H9 (cell line): ENCODE measurements at regions not wholly inside any gene's neighbourhood (a gene's known extent, or its start where the extent isn't known, plus 50 kb on each side); places are given as distances from the start of the nearest gene placed in this dataset.

Experiments used
- DNase-seq: peaks from one replicate; pipeline ENCODE4 v3.0.0-alpha.2; 2017
- H2AFZ ChIP-seq: one replicate; pipeline ENCODE4 v1.6.1; 2013; ENCODE audit warnings: mild to moderate bottlenecking, low read length, control low read depth, moderate library complexity
- H2AK5ac ChIP-seq: 2 replicates; pipeline ENCODE4 v1.6.1; 2013; ENCODE audit warnings: low read length, control low read depth, mixed read lengths; ENCODE audit not compliant: insufficient read length
- H2BK120ac ChIP-seq: one replicate; pipeline ENCODE4 v1.6.1; 2013; ENCODE audit warnings: low read depth, mild to moderate bottlenecking, low read length, control low read depth, inconsistent platforms; ENCODE audit not compliant: poor library complexity, severe bottlenecking
- H2BK12ac ChIP-seq: 2 replicates; pipeline ENCODE4 v1.6.1; 2013; ENCODE audit warnings: low read length, control low read depth, mixed read lengths, low read depth; ENCODE audit not compliant: insufficient read length
- H2BK15ac ChIP-seq: 2 replicates; pipeline ENCODE4 v1.6.1; 2013; ENCODE audit warnings: low read depth, low read length, control low read depth
- H2BK20ac ChIP-seq: one replicate; pipeline ENCODE4 v1.6.1; 2013; ENCODE audit warnings: low read depth, mild to moderate bottlenecking, low read length, control low read depth, inconsistent platforms; ENCODE audit not compliant: poor library complexity, severe bottlenecking
- H2BK5ac ChIP-seq: 2 replicates; pipeline ENCODE4 v1.6.1; 2013; ENCODE audit warnings: low read length, control low read depth, mixed read lengths; ENCODE audit not compliant: insufficient read length
- H3K14ac ChIP-seq: 2 replicates; pipeline ENCODE4 v1.6.1; 2013; ENCODE audit warnings: low read length, control low read depth; ENCODE audit not compliant: insufficient read depth
- H3K18ac ChIP-seq: 2 replicates; pipeline ENCODE4 v1.6.1; 2013; ENCODE audit warnings: low read depth, mild to moderate bottlenecking, mixed read lengths, low read length, control low read depth; ENCODE audit not compliant: insufficient read length
- H3K23ac ChIP-seq: 2 replicates; pipeline ENCODE4 v1.6.1; 2013; ENCODE audit warnings: low read length, control low read depth, mixed read lengths, low read depth; ENCODE audit not compliant: insufficient read length
- H3K23me2 ChIP-seq: 2 replicates; pipeline ENCODE4 v1.6.1; 2013; ENCODE audit warnings: low read depth, mild to moderate bottlenecking, mixed read lengths, low read length, control low read depth; ENCODE audit not compliant: insufficient read length, poor library complexity, severe bottlenecking
- H3K27ac ChIP-seq: 2 replicates; pipeline ENCODE4 v1.5.1; 2013; ENCODE audit warnings: low read length, control low read depth, mixed read lengths, low read depth; ENCODE audit not compliant: insufficient read length
- H3K27me3 ChIP-seq: 2 replicates; pipeline ENCODE4 v1.6.1; 2013; ENCODE audit warnings: low read length, control low read depth, inconsistent platforms; ENCODE audit not compliant: insufficient read depth
- H3K4ac ChIP-seq: 2 replicates; pipeline ENCODE4 v1.6.1; 2013; ENCODE audit warnings: low read depth, mild to moderate bottlenecking, control low read depth, inconsistent platforms, low read length, moderate library complexity
- H3K4me1 ChIP-seq: 2 replicates; pipeline ENCODE4 v1.6.1; 2013; ENCODE audit warnings: low read length, control low read depth, inconsistent platforms; ENCODE audit not compliant: insufficient read depth
- H3K4me2 ChIP-seq: 2 replicates; pipeline ENCODE4 v1.6.1; 2013; ENCODE audit warnings: low read length, control low read depth, mixed read lengths; ENCODE audit not compliant: insufficient read length, insufficient read depth
- H3K56ac ChIP-seq: 2 replicates; pipeline ENCODE4 v1.6.1; 2013; ENCODE audit warnings: low read depth, mild to moderate bottlenecking, mixed read lengths, low read length, control low read depth; ENCODE audit not compliant: insufficient read length
- H3K79me1 ChIP-seq: 2 replicates; pipeline ENCODE4 v1.6.1; 2013; ENCODE audit warnings: low read depth, mild to moderate bottlenecking, moderate library complexity, low read length, control low read depth, inconsistent platforms; ENCODE audit not compliant: insufficient read depth, poor library complexity, severe bottlenecking
- H3K79me2 ChIP-seq: 2 replicates; pipeline ENCODE4 v1.6.1; 2013; ENCODE audit warnings: low read length, control low read depth, inconsistent platforms; ENCODE audit not compliant: insufficient read depth
- H3K9ac ChIP-seq: 2 replicates; pipeline ENCODE4 v1.6.1; 2013; ENCODE audit warnings: low read length, control low read depth, mixed read lengths; ENCODE audit not compliant: insufficient read length; ENCODE audit errors: extremely low read depth
- H3K9me3 ChIP-seq: one replicate; pipeline ENCODE4 v1.6.1; 2013; ENCODE audit warnings: low read depth, low read length, inconsistent platforms; ENCODE audit not compliant: control insufficient read depth
- H3T11ph ChIP-seq: one replicate; pipeline ENCODE4 v1.6.1; 2013; ENCODE audit warnings: mild to moderate bottlenecking, low read length, control low read depth, inconsistent platforms
- H4K20me1 ChIP-seq: one replicate; pipeline ENCODE4 v1.6.1; 2013; ENCODE audit not compliant: control insufficient read depth, insufficient read length, insufficient read depth
- H4K5ac ChIP-seq: 2 replicates; pipeline ENCODE4 v1.6.1; 2013; ENCODE audit warnings: low read depth, mild to moderate bottlenecking, mixed read lengths, low read length, control low read depth; ENCODE audit not compliant: insufficient read length
- H4K8ac ChIP-seq: replicated peaks from 2 replicates; pipeline ENCODE4 v1.6.1; 2013; ENCODE audit warnings: low read length, control low read depth, mixed read lengths, low read depth; ENCODE audit not compliant: insufficient read length
- H4K91ac ChIP-seq: 2 replicates; pipeline ENCODE4 v1.6.1; 2013; ENCODE audit warnings: low read depth, mild to moderate bottlenecking, moderate library complexity, mixed read lengths, low read length, control low read depth; ENCODE audit not compliant: insufficient read length
- H3K27ac Mint-ChIP-seq, 3 experiments: 2 replicates in 2 of 3; 3 replicates in 1 of 3; pipeline ENCODE4 v1.8.0; 2020 to 2021; ENCODE audit warnings: mixed read lengths in 3 of 3, mild to moderate bottlenecking in 1 of 3, moderate library complexity in 1 of 3
- H3K27me3 Mint-ChIP-seq: 2 replicates; pipeline ENCODE4 v1.8.0; 2021; ENCODE audit warnings: low read depth, mild to moderate bottlenecking, moderate library complexity, mixed read lengths
- H3K36me3 Mint-ChIP-seq, 3 experiments: 2 replicates in 2 of 3; 3 replicates in 1 of 3; pipeline ENCODE4 v1.8.0; 2020 to 2021; ENCODE audit warnings: low read depth in 3 of 3, mixed read lengths in 3 of 3; ENCODE audit not compliant: insufficient read depth in 1 of 3
- H3K4me1 Mint-ChIP-seq, 2 experiments: 2 replicates each; pipeline ENCODE4 v1.8.0; 2020; ENCODE audit warnings: mixed read lengths in 2 of 2
- H3K4me3 Mint-ChIP-seq, 2 experiments: 2 replicates in 1 of 2; 3 replicates in 1 of 2; pipeline ENCODE4 v1.8.0; 2020 to 2021; ENCODE audit warnings: mild to moderate bottlenecking in 2 of 2, mixed read lengths in 2 of 2, moderate library complexity in 1 of 2
- H3K9me3 Mint-ChIP-seq, 2 experiments: 2 replicates in 1 of 2; 3 replicates in 1 of 2; pipeline ENCODE4 v1.8.0; 2020; ENCODE audit warnings: mild to moderate bottlenecking in 2 of 2, mixed read lengths in 2 of 2, moderate library complexity in 1 of 2
- CTCF ChIP-seq: fragments of 200-600 bp; sonication (generic); conservative IDR thresholded peaks from 3 replicates; pipeline ENCODE4 v1.8.0; 2021; ENCODE audit warnings: antibody characterized with exemption, mild to moderate bottlenecking
- WGBS: extraction: QIAGEN DNeasy Blood & Tissue Kit; methylation state at CpG from one replicate; pipeline ENCODE4 v1.1.7; 2013; ENCODE audit warnings: missing lambda C conversion rate, low lambda C conversion rate, mixed read lengths; ENCODE audit not compliant: insufficient read length; ENCODE audit errors: extremely low coverage; 5-methylcytosine and 5-hydroxymethylcytosine counted together

GRCh38 chr3:177778633-177779032, 581.4 kb upstream of the TBL1XR1 start:
- Histone ChIP-seq H2BK15ac (no peak overlapping the region), H2AFZ (no peak overlapping the region), H3K18ac (no peak overlapping the region), H3K23ac (no peak overlapping the region), H3K23me2 (no peaks in the 10 kb centered on the region), H4K8ac (no peak overlapping the region), H3K9ac (no peak overlapping the region), H3K14ac (no peak overlapping the region), H3K27ac (no peak overlapping the region), H3K4me2 (no peak overlapping the region), H3T11ph (no peak overlapping the region), H2AK5ac (no peak overlapping the region), H4K5ac (no peak overlapping the region), H2BK20ac (no peak overlapping the region), H3K56ac (no peak overlapping the region), H3K79me1 (no peaks in the 10 kb centered on the region), H4K91ac (no peak overlapping the region), H2BK12ac (no peak overlapping the region), H3K4me1 (no peaks in the 10 kb centered on the region), H4K20me1 (no peaks in the 10 kb centered on the region), H2BK120ac (no peak overlapping the region), H3K79me2 (no peaks in the 10 kb centered on the region), H3K27me3 (no peaks in the 10 kb centered on the region), H3K9me3 (no peaks in the 10 kb centered on the region), H3K4ac (no peak overlapping the region), H2BK5ac (no peak overlapping the region)
- WGBS = no CpG with 5 or more reads among the region's 1 CpG
- Mint-ChIP-seq H3K4me1 (peaks cover 4 to 9% of the 10 kb centered on the region in 2 experiments; a peak in 3 of 4 replicates), H3K9me3 (no peaks in the 10 kb centered on the region), H3K4me3 (no peak overlapping the region), H3K36me3 (no peaks in the 10 kb centered on the region), H3K27me3 (no peaks in the 10 kb centered on the region), H3K27ac (no peak overlapping the region)
- no peak for TF ChIP-seq CTCF
- no peak for DNase-seq
